ENCODE measurements at regions not wholly inside any gene's neighbourhood (a gene's known extent, or its start where the extent isn't known, plus 50 kb on each side); places are given as distances from the start of the nearest gene placed in this dataset.
A peak's percentile ranks its signal among the peaks of the same experiment; 100 is the strongest.

GRCh38 chr9:107732781-107733522 lies 243.4 kb upstream of the KLF4 start:
- H3K9me3 ChIP-seq (ENCODE audit: control insufficient read depth, insufficient read depth, low read depth, low read length): no peaks in the 10 kb centered on the region
- no peaks in the 10 kb centered on the region for H3K36me3 ChIP-seq (ENCODE audit: control insufficient read depth in 2 of 2, insufficient read depth in 1 of 2, low read length in 2 of 2)
- no peaks in the 10 kb centered on the region for H3K4me1 ChIP-seq (ENCODE audit: control insufficient read depth, insufficient read depth, low read length)
- TF ChIP-seq BCL11A (tag by site-specific recombination; IDR thresholded peaks at IDR 0.05; ENCODE audit: low read depth) (no peak), OVOL3 (tag by site-specific recombination; IDR thresholded peaks at IDR 0.05) (no peak), HOXC10 (CRISPR knock-in tag; IDR thresholded peaks at IDR 0.05) (no peak), ZNF654 (tag by site-specific recombination; IDR thresholded peaks at IDR 0.05; ENCODE audit: low read depth) (no peak), ZNF214 (tag by site-specific recombination; IDR thresholded peaks at IDR 0.05; ENCODE audit: borderline replicate concordance) (no peak), ZNF362 (tag by site-specific recombination; IDR thresholded peaks at IDR 0.05) (no peak), ZNF610 (tag by site-specific recombination; IDR thresholded peaks at IDR 0.05; ENCODE audit: borderline replicate concordance) (no peak), RBAK (tag by site-specific recombination; IDR thresholded peaks at IDR 0.05) (no peak), ZFP37 (tag by site-specific recombination; IDR thresholded peaks at IDR 0.05) (no peak), ZNF521 (tag by site-specific recombination; IDR thresholded peaks at IDR 0.05) (no peak), ZFP3 (tag by site-specific recombination; IDR thresholded peaks at IDR 0.05; ENCODE audit: low read depth) (no peak), ZNF10 (tag by site-specific recombination; IDR thresholded peaks at IDR 0.05) (no peak), GLI2 (tag by site-specific recombination; IDR thresholded peaks at IDR 0.05; ENCODE audit: borderline replicate concordance, low read depth) (no peak), ZSCAN5A (tag by site-specific recombination; IDR thresholded peaks at IDR 0.05) (no peak), WT1 (tag by site-specific recombination; IDR thresholded peaks at IDR 0.05) (no peak), ZNF23 (tag by site-specific recombination; IDR thresholded peaks at IDR 0.05; ENCODE audit: borderline replicate concordance) (no peak), KLF10 (tag by site-specific recombination; IDR thresholded peaks at IDR 0.05) (no peak), ZNF585B (tag by site-specific recombination; IDR thresholded peaks at IDR 0.05) (no peak), SETDB1 (IDR thresholded peaks at IDR 0.05; ENCODE audit: insufficient read length, low read length) (no peak), ZFHX2 (tag by site-specific recombination; conservative IDR thresholded peaks at IDR 0.05) (no peak)
- H3K4me3 ChIP-seq (ENCODE audit: low read depth, low read length): no peak overlapping the region
- H3K27ac ChIP-seq (ENCODE audit: extremely low read depth, low read depth, low read length): no peak overlapping the region
- ChIA-PET CTCF (interaction anchor here (0.6 to 1.6 kb wide), 3 partner anchors 249 to 1888 kb away, joined by 4 to 7 read pairs (median 4); no protein-coding TSS in a partner anchor), POLR2A (no interaction called here)

- POLR2A ChIA-PET: no interaction called here
- no peaks in the 10 kb centered on the region for H3K9me3 ChIP-seq (ENCODE audit: control insufficient read depth, insufficient read depth, low read depth, low read length)
- H3K4me1 ChIP-seq (ENCODE audit: control insufficient read depth, insufficient read depth, low read length): no peaks in the 10 kb centered on the region
- TF ChIP-seq EGR2 (tag by site-specific recombination; IDR thresholded peaks at IDR 0.05; ENCODE audit: low read depth) (no peak), HOXA7 (CRISPR knock-in tag; IDR thresholded peaks at IDR 0.05; ENCODE audit: borderline replicate concordance) (no peak), ZNF768 (tag by site-specific recombination; IDR thresholded peaks at IDR 0.05) (0 out of 2 replicates have a peak, but pooled peaks have one; percentile 34)
- H3K36me3 ChIP-seq (ENCODE audit: control insufficient read depth in 2 of 2, insufficient read depth in 1 of 2, low read length in 2 of 2): no peaks in the 10 kb centered on the region
- CTCF ChIA-PET: interaction anchor here (0.7 to 1.1 kb wide), 2 partner anchors 306 to 1031 kb away, joined by 4 read pairs; no protein-coding TSS in a partner anchor
- H3K27ac ChIP-seq (ENCODE audit: extremely low read depth, low read depth, low read length): no peak overlapping the region
- H3K4me3 ChIP-seq (ENCODE audit: low read depth, low read length): no peak overlapping the region
Measured at GRCh38 chr9:107731115-107731762, 241.7 kb upstream of the KLF4 start.
